GM12873 (cell line): ENCODE measurements at regions not wholly inside any gene's neighbourhood (a gene's known extent, or its start where the extent isn't known, plus 50 kb on each side); places are given as distances from the start of the nearest gene placed in this dataset.

Experiments
- TF ChIP-seq, protein P1 (sequence below): IDR thresholded peaks from 2 replicates; pipeline ENCODE4 v1.5.1; 2012; ENCODE audit warnings: low read depth, mild to moderate bottlenecking, moderate library complexity, low read length, control low read depth; ENCODE audit not compliant: insufficient read depth; ENCODE audit errors: missing control alignments

DNA sequence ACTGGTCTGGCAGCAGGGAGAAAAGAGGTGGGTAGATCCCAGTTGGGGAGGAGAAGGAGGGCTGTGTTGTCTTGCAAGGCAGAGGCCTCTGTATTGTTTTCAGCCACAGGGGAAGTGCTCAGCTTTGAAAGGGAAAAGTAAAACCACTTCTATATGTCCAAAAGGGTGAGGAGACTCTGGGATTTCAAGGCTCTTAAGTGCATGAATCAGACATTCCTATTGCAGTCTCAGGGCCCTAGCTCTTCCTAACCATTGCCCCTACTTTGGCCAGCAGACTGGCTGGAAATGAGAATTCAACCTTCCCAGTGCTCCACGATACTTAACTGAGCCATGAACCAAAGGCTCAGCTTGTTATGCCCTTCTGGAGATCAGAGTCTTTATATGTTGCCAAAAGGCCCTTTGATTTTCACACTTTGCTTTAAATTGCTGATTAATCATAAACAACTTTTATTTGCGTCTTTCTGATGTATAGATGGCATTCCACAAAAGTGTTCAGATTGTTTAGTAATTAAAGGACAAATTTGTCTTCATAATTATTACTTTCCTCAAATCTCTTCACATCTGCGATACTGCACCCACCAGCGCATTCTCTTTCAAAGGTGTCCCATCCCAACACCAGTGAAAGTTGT lies 313.8 kb upstream of the MMADHC start:
- TF ChIP-seq, protein P1, sequence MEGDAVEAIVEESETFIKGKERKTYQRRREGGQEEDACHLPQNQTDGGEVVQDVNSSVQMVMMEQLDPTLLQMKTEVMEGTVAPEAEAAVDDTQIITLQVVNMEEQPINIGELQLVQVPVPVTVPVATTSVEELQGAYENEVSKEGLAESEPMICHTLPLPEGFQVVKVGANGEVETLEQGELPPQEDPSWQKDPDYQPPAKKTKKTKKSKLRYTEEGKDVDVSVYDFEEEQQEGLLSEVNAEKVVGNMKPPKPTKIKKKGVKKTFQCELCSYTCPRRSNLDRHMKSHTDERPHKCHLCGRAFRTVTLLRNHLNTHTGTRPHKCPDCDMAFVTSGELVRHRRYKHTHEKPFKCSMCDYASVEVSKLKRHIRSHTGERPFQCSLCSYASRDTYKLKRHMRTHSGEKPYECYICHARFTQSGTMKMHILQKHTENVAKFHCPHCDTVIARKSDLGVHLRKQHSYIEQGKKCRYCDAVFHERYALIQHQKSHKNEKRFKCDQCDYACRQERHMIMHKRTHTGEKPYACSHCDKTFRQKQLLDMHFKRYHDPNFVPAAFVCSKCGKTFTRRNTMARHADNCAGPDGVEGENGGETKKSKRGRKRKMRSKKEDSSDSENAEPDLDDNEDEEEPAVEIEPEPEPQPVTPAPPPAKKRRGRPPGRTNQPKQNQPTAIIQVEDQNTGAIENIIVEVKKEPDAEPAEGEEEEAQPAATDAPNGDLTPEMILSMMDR, result no peak

DNA sequence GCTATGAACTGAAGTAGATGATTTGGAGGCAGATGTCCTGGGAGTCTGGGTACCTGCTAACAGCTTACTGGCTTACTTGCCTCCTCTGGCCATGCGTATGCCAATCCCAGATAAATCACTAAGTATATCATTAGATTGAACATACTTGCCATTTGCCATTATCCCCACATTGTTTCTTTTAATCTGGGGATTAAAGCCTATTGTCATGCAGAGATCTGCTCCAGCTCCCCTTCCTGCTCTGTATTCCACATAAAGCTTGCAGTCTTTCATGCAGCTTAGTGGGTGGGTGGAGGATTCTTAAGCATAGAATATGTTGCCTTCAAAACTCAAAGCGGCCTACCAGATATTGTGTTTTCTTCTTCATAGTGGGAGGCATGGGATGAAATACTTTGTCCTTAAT lies 311.8 kb upstream of the MMADHC start:
- TF ChIP-seq, protein P1, result no peak

DNA sequence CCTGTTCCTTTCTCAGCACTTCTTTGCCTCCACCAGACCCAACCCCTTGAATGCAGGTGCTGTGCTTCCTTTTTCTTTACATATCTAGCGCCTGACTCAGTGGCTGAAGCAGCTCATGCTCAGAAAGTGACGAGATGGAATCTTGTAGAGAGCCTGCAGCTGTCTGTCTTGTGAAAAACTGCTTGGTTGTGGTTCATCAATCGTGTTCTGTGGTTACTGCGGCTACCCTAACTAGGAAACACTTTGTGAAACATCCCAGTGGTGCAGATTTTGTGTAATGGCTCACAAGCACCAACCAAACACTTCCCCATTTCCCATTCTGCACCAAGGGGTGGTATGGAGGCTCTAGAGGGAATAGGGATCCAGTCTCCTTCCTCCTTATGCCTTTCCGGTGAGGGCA lies 307.2 kb upstream of the MMADHC start:
- TF ChIP-seq, protein P1, result no peak

DNA sequence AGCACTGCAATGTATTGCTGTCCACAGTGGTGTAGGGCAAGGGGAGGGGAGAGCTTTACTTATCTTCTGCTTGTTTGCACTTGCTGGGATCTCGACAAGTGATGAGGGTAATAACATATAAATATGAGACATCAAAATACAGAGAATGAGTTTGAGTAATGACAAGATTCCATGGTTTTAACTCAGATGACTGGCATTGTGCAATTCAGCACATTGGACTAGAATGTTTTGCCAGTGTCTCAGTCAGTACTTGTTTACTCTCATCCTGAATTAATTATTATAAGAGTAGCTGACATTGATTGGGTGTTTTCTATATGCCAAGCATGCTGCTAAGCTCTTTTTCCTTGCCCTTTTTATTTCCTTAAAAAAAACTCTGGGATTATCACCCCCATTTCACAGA lies 306.7 kb upstream of the MMADHC start:
- TF ChIP-seq, protein P1, result no peak

DNA sequence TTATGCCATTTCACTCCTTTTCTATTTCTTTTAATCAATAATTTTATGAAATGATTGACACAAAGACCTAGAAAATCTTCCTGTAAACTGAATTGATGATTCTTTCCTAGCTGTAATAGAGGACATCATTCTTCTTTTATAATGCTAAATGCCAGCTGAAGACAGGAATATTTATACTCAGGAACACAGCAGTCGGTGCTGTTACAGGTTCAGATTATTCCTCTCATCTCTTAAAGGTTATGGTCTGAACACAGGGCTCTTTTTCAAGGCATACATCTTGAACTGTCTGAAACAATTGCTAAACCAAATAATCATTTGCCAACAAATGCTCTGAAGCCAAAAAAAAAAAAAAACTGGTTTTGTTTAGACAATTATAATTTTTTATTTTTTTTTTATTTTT lies 305.0 kb upstream of the MMADHC start:
- TF ChIP-seq, protein P1, result no peak

DNA sequence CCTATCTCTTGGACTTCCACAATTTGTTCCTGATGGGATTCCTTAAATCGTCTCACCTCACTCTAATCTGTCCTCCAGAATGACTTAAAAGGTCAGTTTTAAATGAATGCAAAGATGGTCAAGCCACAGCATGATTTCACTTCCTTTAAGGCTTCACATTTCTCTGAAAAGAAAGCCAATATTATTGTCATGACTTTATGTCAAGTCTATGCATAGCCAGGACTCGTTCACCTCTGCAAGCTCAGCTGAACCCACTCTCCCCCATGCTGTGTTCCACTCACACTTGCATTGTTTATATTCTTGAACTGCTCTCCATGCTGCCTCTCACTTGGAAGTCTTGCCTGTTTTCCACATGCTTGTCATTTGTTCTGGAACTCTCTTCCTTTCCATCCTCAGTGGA lies 298.4 kb upstream of the MMADHC start:
- TF ChIP-seq, protein P1, result no peak

DNA sequence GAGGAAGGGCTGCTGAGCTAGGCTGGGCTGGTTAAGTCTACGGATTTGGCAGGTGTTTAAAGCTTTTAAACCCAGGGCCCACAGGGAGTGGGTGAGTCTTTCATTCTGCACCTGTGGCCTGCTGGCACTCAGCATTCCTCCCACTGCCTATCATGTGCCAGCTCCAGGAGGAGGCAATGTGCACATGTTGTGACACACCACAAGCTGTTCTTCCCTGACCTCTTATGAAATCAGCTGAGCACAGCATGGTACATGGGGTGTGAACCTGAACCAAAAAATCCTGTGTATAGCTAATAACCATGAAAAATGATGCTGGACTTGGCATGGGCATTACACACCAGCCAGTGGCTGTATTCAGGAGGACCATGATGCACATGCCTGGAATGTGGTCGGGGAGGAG lies 297.9 kb upstream of the MMADHC start:
- TF ChIP-seq, protein P1, result no peak
